ENCODE measurements at regions not wholly inside any gene's neighbourhood (a gene's known extent, or its start where the extent isn't known, plus 50 kb on each side); places are given as distances from the start of the nearest gene placed in this dataset.
"Not testable (repeated sequence)": the region's sequence is repeated elsewhere in the genome, so short reads cannot be mapped to it uniquely, and the experiment has no call there.

DNA sequence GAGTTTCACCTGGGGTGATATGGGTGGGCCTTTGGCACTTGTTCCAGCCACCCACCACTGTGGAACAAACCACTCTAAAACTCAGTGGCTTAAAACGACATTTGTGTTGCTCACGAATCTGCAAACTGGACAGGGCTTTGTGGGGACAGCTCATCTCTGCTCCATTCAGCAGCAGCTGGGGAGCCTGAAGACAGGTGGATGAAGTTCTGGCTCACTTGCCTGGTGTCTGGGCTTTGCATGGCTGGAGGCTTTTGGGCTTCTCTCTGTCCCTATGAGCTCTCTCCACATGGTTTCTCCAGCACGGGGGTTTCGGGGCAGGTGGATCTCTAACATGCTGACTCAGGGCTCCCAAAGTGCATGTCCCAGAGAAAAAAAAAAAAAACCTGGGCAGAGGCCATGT is 93.0 kb upstream of the GLI2 start:
- no peak overlapping the region for H3K27ac ChIP-seq
- no peak overlapping the region for H3K4me3 ChIP-seq
- ATAC-seq (no peak), DNase-seq (no peak)
- H3K36me3 ChIP-seq = no peaks in the 10 kb centered on the region
- intact Hi-C loops (cut with DNase I) = no loop called here
- no peaks in the 10 kb centered on the region for H3K9me3 ChIP-seq
- H3K27me3 ChIP-seq = no peaks in the 10 kb centered on the region
- WGBS (ENCODE audit: insufficient coverage, low coverage, low lambda C conversion rate, missing lambda C conversion rate) = 75% methylated on average over 4 of the region's 4 CpGs
- no peak for TF ChIP-seq POLR2A (IDR thresholded peaks at IDR 0.05)
- no peaks in the 10 kb centered on the region for H3K4me1 ChIP-seq

DNA sequence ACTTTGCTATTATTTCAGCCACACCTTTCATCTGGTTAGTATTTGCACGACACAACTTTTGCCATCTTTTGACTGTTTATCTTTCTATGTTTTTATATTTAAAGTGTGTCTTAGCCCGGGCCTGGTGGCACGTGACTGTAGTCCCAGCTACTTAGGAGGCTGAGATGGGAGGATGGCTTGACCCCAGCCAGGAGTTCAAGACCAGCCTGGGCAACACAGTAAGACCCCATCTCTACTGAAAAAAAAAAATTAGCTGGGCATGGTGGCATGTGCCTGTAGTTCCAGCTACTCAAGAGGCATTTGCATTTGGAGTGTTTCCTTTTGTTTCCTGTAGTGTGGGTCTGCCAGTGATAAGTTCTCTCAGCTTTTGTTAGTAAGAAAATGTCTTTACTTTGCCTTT is 88.7 kb upstream of the GLI2 start:
- ATAC-seq (no peak), DNase-seq (no peak)
- TF ChIP-seq, protein P1, sequence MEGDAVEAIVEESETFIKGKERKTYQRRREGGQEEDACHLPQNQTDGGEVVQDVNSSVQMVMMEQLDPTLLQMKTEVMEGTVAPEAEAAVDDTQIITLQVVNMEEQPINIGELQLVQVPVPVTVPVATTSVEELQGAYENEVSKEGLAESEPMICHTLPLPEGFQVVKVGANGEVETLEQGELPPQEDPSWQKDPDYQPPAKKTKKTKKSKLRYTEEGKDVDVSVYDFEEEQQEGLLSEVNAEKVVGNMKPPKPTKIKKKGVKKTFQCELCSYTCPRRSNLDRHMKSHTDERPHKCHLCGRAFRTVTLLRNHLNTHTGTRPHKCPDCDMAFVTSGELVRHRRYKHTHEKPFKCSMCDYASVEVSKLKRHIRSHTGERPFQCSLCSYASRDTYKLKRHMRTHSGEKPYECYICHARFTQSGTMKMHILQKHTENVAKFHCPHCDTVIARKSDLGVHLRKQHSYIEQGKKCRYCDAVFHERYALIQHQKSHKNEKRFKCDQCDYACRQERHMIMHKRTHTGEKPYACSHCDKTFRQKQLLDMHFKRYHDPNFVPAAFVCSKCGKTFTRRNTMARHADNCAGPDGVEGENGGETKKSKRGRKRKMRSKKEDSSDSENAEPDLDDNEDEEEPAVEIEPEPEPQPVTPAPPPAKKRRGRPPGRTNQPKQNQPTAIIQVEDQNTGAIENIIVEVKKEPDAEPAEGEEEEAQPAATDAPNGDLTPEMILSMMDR (IDR thresholded peaks at IDR 0.05) = no peak
- no peak for TF ChIP-seq POLR2A (IDR thresholded peaks at IDR 0.05)
- intact Hi-C loops (cut with DNase I) = no loop called here
- H3K9me3 ChIP-seq = peaks cover 0 to 6% (median 0%) of the 10 kb centered on the region in 4 donors
- H3K27ac ChIP-seq = no peak overlapping the region
- H3K36me3 ChIP-seq = no peaks in the 10 kb centered on the region
- H3K4me3 ChIP-seq = no peak overlapping the region
- no peaks in the 10 kb centered on the region for H3K27me3 ChIP-seq
- WGBS (ENCODE audit: insufficient coverage, low coverage, low lambda C conversion rate, missing lambda C conversion rate) = 78% methylated on average over 3 of the region's 3 CpGs
- no peaks in the 10 kb centered on the region for H3K4me1 ChIP-seq

DNA sequence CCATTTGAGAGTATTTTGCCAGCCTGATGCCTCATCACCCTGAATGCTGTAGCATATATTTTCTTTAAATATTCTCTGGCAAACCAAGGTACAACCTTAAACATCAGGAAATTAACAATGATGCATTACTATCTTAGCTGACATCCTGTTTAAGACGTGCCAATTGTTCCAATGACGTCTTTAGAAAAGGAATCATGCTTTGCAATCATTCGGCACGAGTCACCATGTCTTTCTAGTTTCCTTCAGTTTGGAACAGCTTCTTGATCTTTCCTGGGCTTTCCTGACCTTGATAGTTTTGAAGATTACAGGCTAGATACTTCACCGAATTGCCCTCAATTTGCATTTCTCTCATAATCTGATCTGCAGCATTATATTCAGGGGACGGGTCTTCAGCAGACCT is 88.2 kb upstream of the GLI2 start:
- WGBS (ENCODE audit: insufficient coverage, low coverage, low lambda C conversion rate, missing lambda C conversion rate) = 65% methylated on average over 6 of the region's 6 CpGs
- H3K27me3 ChIP-seq = no peaks in the 10 kb centered on the region
- no peak overlapping the region for H3K4me3 ChIP-seq
- no peaks in the 10 kb centered on the region for H3K4me1 ChIP-seq
- DNase-seq (no peak), ATAC-seq (peak in 1 of 4 donors; percentile 26)
- intact Hi-C loops (cut with DNase I) = no loop called here
- H3K9me3 ChIP-seq = peaks cover 0 to 6% (median 0%) of the 10 kb centered on the region in 4 donors
- no peak overlapping the region for H3K27ac ChIP-seq
- TF ChIP-seq, protein P1 (IDR thresholded peaks at IDR 0.05) = no peak
- TF ChIP-seq POLR2A (IDR thresholded peaks at IDR 0.05) = no peak
- H3K36me3 ChIP-seq = no peaks in the 10 kb centered on the region

DNA sequence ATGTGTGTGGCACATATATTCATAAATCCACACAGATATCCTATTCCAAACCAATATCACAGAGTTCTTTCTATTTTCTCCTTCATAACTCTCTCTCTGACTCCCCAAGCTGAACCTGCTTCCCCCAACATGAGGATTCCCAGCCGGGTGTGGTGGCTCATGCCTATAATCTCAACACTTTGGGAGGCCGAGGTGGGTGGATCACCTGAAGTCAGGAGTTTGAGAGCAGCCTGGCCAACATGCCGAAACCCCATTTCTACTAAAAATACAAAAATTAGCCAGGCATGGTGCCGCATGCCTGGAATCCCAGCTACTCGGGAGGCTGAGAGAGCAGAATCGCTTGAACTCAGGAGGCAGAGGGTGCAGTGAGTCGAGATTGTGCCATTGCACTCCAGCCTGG is 86.3 kb upstream of the GLI2 start:
- H3K36me3 ChIP-seq; H3K4me3 ChIP-seq; H3K4me1 ChIP-seq; DNase-seq; intact Hi-C loops (cut with DNase I); H3K27me3 ChIP-seq; H3K27ac ChIP-seq; ATAC-seq; H3K9me3 ChIP-seq: not testable (repeated sequence)
- 75% methylated on average over 4 of the region's 7 CpGs for WGBS (ENCODE audit: insufficient coverage, low coverage, low lambda C conversion rate, missing lambda C conversion rate)

DNA sequence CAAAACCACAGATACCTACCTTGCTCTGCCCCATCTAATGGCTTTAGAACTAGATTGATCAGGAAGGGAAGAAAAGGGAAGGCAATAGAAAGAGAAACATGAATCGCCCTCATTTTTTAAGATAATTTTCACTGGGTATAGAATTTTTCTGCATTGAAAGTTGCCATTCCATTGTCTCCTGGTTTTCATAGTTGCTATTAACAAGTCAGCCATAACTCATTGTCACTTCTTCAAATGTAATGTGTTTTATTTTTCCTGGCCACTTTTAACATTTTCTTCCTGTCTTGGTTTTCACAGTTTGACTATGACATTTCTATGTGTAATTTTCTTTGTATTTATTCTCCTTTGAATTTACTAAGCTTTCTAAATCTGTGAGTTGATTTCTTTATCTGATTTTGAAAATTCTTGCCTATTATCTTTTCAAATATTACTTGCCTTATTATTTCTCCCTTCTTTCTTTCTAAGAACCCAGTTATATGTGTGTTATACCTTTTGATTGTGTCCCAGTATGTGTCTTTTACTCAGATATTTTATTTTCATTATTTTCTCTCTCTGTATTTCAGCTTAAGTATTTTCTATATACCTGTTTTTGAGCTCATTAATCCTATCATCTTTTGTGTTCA is 85.5 kb upstream of the GLI2 start:
- 100% methylated on average over 1 of the region's 1 CpG for WGBS (ENCODE audit: insufficient coverage, low coverage, low lambda C conversion rate, missing lambda C conversion rate)
- Histone ChIP-seq H3K27ac (no peak overlapping the region), H3K4me1 (no peaks in the 10 kb centered on the region), H3K27me3 (no peaks in the 10 kb centered on the region), H3K4me3 (no peak overlapping the region), H3K9me3 (peaks cover 0 to 6% (median 0%) of the 10 kb centered on the region in 4 donors), H3K36me3 (no peaks in the 10 kb centered on the region)
- TF ChIP-seq, protein P1 (IDR thresholded peaks at IDR 0.05) = no peak
- TF ChIP-seq POLR2A (IDR thresholded peaks at IDR 0.05) = no peak
- no peak for DNase-seq
- ATAC-seq = no peak
- intact Hi-C loops (cut with DNase I) = no loop called here

DNA sequence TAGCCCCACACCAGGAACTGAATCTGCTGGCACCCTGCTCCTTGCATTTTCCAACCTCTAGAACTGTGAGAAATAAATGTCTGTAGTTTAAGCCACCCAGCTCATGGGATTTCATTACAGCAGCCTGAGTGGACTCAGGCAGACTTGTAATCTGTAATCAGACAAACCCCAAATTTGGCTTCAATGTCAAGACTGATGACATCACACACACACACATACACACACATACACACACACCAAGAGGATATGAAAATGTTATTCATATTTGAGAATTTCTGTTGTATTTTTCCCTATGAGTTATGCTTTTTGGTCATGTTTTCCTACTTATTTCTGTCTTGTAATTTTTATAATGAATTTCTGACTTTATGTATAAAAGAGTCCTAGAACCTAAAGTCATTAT is 83.8 kb upstream of the GLI2 start:
- Histone ChIP-seq H3K36me3 (no peaks in the 10 kb centered on the region), H3K27ac (no peak overlapping the region), H3K4me1 (no peaks in the 10 kb centered on the region), H3K27me3 (no peaks in the 10 kb centered on the region), H3K4me3 (no peak overlapping the region), H3K9me3 (peaks cover 0 to 6% (median 0%) of the 10 kb centered on the region in 4 donors)
- DNase-seq (no peak), ATAC-seq (no peak)
- TF ChIP-seq, protein P1 (IDR thresholded peaks at IDR 0.05) = no peak
- no peak for TF ChIP-seq POLR2A (IDR thresholded peaks at IDR 0.05)
- intact Hi-C loops (cut with DNase I) = no loop called here
